ENCODE measurements at regions not wholly inside any gene's neighbourhood (a gene's known extent, or its start where the extent isn't known, plus 50 kb on each side); places are given as distances from the start of the nearest gene placed in this dataset.

- no peak for DNase-seq (ENCODE audit: low spot score)
Observed at GRCh38 chr13:65553096-65553727, 1676.9 kb downstream of the PCDH9 start.

More at GRCh38 chr13:65553096-65553727, 1676.9 kb downstream of the PCDH9 start:
- no peak overlapping the region for H3K27ac ChIP-seq (ENCODE audit: low read depth)
- TF ChIP-seq ZNF462 (CRISPR knock-in tag; IDR thresholded peaks at IDR 0.05) (no peak), ETS1 (IDR thresholded peaks at IDR 0.05) (no peak), POLR2AphosphoS5 (IDR thresholded peaks at IDR 0.05; ENCODE audit: low read depth) (no peak), EZH2phosphoT487 (IDR thresholded peaks at IDR 0.05; ENCODE audit: unreplicated experiment) (no peak), NANOG (IDR thresholded peaks at IDR 0.05; ENCODE audit: borderline replicate concordance) (no peak), ZNF114 (CRISPR knock-in tag; IDR thresholded peaks at IDR 0.05) (no peak), REST (IDR thresholded peaks at IDR 0.05; ENCODE audit: unreplicated experiment) (no peak), STAT1 (IDR thresholded peaks at IDR 0.05; ENCODE audit: unreplicated experiment) (no peak), EZH2 (IDR thresholded peaks at IDR 0.05; ENCODE audit: low read depth, unreplicated experiment) (no peak)
- Mint-ChIP-seq H3K4me1 (no peaks in the 10 kb centered on the region; the same call in 2 of the 3 replicates), H3K4me3 (no peak overlapping the region), H3K9me3 (peaks cover 14% of the 10 kb centered on the region; the same call in 2 of the 3 replicates), H3K27me3 (ENCODE audit: insufficient read depth, low read depth, poor library complexity) (no peaks in the 10 kb centered on the region), H3K36me3 (ENCODE audit: low read depth) (peaks cover 10% of the 10 kb centered on the region; the same call in 2 of the 3 replicates), H3K27ac (no peak overlapping the region)
- no peaks in the 10 kb centered on the region for H3K4me1 ChIP-seq (ENCODE audit: insufficient read depth)
- H3F3A ChIP-seq (replicated peaks; ENCODE audit: low read depth): no peaks in the 10 kb centered on the region
- no peak overlapping the region for H3K4me3 ChIP-seq
- no peaks in the 10 kb centered on the region for H4K20me1 ChIP-seq (replicated peaks; ENCODE audit: insufficient read depth)
- H3K36me3 ChIP-seq (ENCODE audit: insufficient read depth): no peaks in the 10 kb centered on the region; the same call in 1 of the 2 replicates
- H3K9me2 ChIP-seq (ENCODE audit: insufficient read depth): peaks cover 9% of the 10 kb centered on the region; the same call in 1 of the 2 replicates
- no peak overlapping the region for H3K4me2 ChIP-seq
- H3K79me2 ChIP-seq (replicated peaks; ENCODE audit: insufficient read depth): no peaks in the 10 kb centered on the region
- no peak for ATAC-seq
- H2AFZ ChIP-seq: no peak overlapping the region
- H3K27me3 ChIP-seq (ENCODE audit: insufficient read depth): no peaks in the 10 kb centered on the region

Data from GM23338 (cell line).